Calu3 (cell line): ENCODE measurements at regions not wholly inside any gene's neighbourhood (a gene's known extent, or its start where the extent isn't known, plus 50 kb on each side); places are given as distances from the start of the nearest gene placed in this dataset.

ENCODE experiments used
- BruUV-seq: library from RNA; stranded (reverse); fragments of 400-500 nt; replicated peaks from 2 replicates; lab custom pipeline; 2021; lab: Mats Ljungman, UMichigan
- CTCF ChIA-PET: fragments of 300-600 bp; sonication (Branson Sonifier 250); formaldehyde crosslinking; loops from one replicate; lab custom pipeline; 2022; ENCODE audit warnings: antibody characterized with exemption; lab: Charles Lee
- DNase-seq: peaks from one replicate; pipeline ENCODE4 v3.0.0; 2022
- H3K27ac Mint-ChIP-seq: one replicate; pipeline ENCODE4 v1.8.0; 2022; ENCODE audit warnings: mixed read lengths; ENCODE audit not compliant: unreplicated experiment
- H3K27me3 Mint-ChIP-seq: one replicate; pipeline ENCODE4 v1.8.0; 2022; ENCODE audit warnings: mixed read lengths; ENCODE audit not compliant: unreplicated experiment
- H3K36me3 Mint-ChIP-seq: one replicate; pipeline ENCODE4 v1.8.0; 2022; ENCODE audit warnings: mild to moderate bottlenecking, moderate library complexity, mixed read lengths; ENCODE audit not compliant: insufficient read depth, unreplicated experiment
- H3K4me1 Mint-ChIP-seq: one replicate; pipeline ENCODE4 v1.8.0; 2022; ENCODE audit warnings: mild to moderate bottlenecking, low read depth, mixed read lengths; ENCODE audit not compliant: unreplicated experiment
- H3K4me3 Mint-ChIP-seq: one replicate; pipeline ENCODE4 v1.8.0; 2022; ENCODE audit warnings: mild to moderate bottlenecking, low read depth, moderate library complexity, mixed read lengths; ENCODE audit not compliant: unreplicated experiment
- H3K9me3 Mint-ChIP-seq: one replicate; pipeline ENCODE4 v1.8.0; 2022; ENCODE audit warnings: low read depth, mixed read lengths; ENCODE audit not compliant: unreplicated experiment
- intact Hi-C: fragments of 100-400 bp; cut with micrococcal nuclease; formaldehyde crosslinking; loops from one replicate; pipeline ENCODE4 v1.10.0; 2022; ENCODE audit not compliant: unreplicated experiment
- TF ChIP-seq, protein P1 (sequence below): fragments of 200-600 bp; IDR thresholded peaks from one replicate; pipeline ENCODE4 v1.8.0; 2022; ENCODE audit warnings: antibody characterized with exemption; ENCODE audit not compliant: unreplicated experiment

DNA sequence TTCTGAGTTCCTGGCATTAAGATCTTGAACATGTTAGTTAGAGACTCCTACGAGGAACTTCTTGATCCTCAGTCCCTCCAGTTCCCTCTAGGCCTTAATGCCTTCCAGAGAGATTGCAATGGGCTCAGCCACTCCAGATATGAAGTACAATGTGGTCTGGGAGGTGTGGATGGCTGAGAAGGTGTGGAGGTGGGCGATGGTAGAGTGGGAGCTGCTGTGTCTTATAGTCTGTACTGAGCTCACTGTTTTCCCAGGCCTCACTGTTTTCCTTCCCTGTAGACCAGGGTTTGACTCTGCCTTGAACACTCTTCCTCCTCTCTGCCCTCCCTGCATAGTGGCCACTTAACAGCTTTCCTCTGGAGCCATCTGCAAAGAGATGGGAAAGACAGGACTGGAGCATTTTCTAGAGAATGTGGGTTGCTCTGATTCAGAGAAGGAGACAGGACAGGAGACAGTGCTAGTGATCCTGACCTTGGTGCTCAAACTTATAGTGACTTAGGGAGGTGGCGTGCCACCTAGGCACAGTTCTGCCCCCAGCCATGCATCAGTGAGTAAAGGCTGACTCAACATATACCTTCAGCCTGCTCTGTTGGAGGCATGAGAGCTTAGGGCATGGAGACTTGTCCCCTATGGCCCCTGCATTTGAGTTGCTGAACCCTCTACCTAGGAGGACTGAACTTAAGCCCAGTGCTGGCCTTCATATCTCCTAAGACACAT lies 129.7 kb downstream of the TDRD15 start:
- Mint-ChIP-seq H3K9me3 (no peaks in the 10 kb centered on the region), H3K36me3 (no peaks in the 10 kb centered on the region), H3K27ac (no peak overlapping the region), H3K27me3 (peaks cover 12% of the 10 kb centered on the region), H3K4me3 (no peak overlapping the region), H3K4me1 (peaks cover 20% of the 10 kb centered on the region)
- intact Hi-C loops, result no loop called here
- TF ChIP-seq, protein P1, sequence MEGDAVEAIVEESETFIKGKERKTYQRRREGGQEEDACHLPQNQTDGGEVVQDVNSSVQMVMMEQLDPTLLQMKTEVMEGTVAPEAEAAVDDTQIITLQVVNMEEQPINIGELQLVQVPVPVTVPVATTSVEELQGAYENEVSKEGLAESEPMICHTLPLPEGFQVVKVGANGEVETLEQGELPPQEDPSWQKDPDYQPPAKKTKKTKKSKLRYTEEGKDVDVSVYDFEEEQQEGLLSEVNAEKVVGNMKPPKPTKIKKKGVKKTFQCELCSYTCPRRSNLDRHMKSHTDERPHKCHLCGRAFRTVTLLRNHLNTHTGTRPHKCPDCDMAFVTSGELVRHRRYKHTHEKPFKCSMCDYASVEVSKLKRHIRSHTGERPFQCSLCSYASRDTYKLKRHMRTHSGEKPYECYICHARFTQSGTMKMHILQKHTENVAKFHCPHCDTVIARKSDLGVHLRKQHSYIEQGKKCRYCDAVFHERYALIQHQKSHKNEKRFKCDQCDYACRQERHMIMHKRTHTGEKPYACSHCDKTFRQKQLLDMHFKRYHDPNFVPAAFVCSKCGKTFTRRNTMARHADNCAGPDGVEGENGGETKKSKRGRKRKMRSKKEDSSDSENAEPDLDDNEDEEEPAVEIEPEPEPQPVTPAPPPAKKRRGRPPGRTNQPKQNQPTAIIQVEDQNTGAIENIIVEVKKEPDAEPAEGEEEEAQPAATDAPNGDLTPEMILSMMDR, result no peak
- no peak for DNase-seq
- BruUV-seq, result no TSS peak
- CTCF ChIA-PET, result no interaction called here

DNA sequence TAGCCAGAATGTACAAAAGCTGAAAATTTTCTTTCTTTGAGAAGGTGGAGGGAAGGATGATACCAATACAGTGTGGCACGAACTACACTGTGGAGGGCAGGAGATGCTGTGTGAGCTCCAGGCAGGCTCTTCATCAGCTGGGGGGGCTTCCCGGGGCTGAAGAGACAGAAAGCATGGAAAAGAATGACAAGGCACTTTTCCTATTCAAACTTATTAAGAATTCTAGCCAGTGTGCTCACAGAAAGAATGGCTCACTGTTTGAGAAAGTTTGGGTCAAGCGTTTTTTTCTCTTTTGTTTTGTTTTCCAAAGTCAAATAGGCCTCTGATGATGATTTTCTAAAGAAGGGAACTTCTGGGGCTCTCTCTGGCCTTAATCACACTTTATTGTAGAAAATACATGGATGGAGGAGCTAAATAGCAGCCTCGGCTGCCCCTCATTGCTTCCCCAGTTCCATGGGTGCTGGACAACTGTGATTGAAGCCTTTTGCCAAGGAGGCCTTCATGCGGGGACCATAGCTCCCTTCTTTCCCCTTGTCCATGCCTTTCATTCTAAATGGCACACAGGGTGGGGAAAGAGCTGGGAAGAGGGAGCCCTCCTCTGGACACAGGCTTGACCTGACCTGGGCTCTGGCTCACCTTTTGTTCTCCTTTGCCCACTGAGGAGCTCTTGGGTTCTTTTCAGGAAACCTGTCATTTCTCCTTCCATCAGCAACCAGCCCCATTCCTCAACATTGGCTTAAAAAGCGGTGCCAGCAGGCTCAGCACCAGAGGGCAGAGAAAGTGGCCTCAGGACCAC lies 130.6 kb downstream of the TDRD15 start:
- Mint-ChIP-seq H3K9me3 (no peaks in the 10 kb centered on the region), H3K27me3 (peaks cover 12% of the 10 kb centered on the region), H3K27ac (no peak overlapping the region), H3K4me1 (peaks cover 20% of the 10 kb centered on the region), H3K4me3 (no peak overlapping the region), H3K36me3 (no peaks in the 10 kb centered on the region)
- CTCF ChIA-PET, result interaction anchor here (0.8 to 1.0 kb wide), 2 partner anchors 21 to 34 kb away, joined by 3 read pairs; no protein-coding TSS in a partner anchor
- no peak for DNase-seq
- BruUV-seq, result no TSS peak
- intact Hi-C loops, result no loop called here
- TF ChIP-seq, protein P1, result no peak

DNA sequence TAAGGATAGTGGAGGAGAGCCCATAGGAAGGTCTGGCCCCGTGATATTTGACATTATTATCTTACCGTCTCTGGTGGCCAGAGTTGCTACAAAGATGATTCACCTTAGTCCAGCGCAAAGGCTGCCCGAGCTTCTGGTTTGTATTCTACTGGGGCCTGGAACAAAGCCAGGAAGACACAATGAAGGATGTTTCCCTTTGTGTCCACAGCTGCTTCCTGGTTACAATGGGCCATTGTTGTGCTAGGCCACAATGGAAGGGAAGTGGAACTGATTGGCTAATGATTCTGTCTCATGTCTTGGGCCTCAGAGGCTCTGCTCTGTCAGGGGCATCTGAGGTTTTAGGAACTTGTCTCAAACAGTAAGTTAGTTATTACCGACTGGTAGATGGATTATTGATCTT lies 132.2 kb downstream of the TDRD15 start:
- no peak overlapping the region for H3K4me3 Mint-ChIP-seq
- H3K4me1 Mint-ChIP-seq, result peaks cover 20% of the 10 kb centered on the region
- H3K36me3 Mint-ChIP-seq, result no peaks in the 10 kb centered on the region
- H3K27ac Mint-ChIP-seq, result no peak overlapping the region
- H3K9me3 Mint-ChIP-seq, result no peaks in the 10 kb centered on the region
- peak; percentile 51 for DNase-seq
- CTCF ChIA-PET, result no interaction called here
- no TSS peak for BruUV-seq
- TF ChIP-seq, protein P1, result no peak
- intact Hi-C loops, result no loop called here
- H3K27me3 Mint-ChIP-seq, result peaks cover 7% of the 10 kb centered on the region

DNA sequence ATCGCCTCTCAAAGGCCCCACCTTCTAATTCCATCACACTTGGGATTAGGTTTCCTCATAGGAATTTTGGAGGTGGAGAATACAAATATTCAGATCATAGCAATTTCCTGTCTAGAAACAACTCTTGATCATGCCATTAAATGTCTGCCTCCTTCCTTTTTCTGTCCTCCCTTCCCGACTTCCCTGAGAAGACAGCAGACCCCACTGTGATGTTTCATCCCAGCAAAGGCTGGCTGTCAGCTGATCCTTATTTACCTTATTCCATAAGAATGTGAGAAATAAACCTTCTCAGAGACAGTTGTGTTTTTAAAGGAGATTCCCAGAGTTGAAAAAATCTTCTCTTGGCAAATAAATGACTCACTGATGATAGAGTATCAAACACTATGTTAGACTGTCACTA lies 133.9 kb downstream of the TDRD15 start:
- no peak overlapping the region for H3K4me3 Mint-ChIP-seq
- H3K9me3 Mint-ChIP-seq, result no peaks in the 10 kb centered on the region
- H3K4me1 Mint-ChIP-seq, result peaks cover 12% of the 10 kb centered on the region
- TF ChIP-seq, protein P1, result no peak
- DNase-seq, result no peak
- H3K27me3 Mint-ChIP-seq, result peaks cover 21% of the 10 kb centered on the region
- intact Hi-C loops, result no loop called here
- BruUV-seq, result no TSS peak
- no peak overlapping the region for H3K27ac Mint-ChIP-seq
- no peaks in the 10 kb centered on the region for H3K36me3 Mint-ChIP-seq
- CTCF ChIA-PET, result no interaction called here
